B cell (primary cell): ENCODE measurements at regions not wholly inside any gene's neighbourhood (a gene's known extent, or its start where the extent isn't known, plus 50 kb on each side); places are given as distances from the start of the nearest gene placed in this dataset.
A peak's percentile ranks its signal among the peaks of the same experiment; 100 is the strongest.

Experiments used
- ATAC-seq: fragments of 200-7000 bp; cut with Tn5 transposase; one replicate; pipeline ENCODE4 v1.10.0; 2021; ENCODE audit warnings: low read depth, mild to moderate bottlenecking, moderate number of reproducible peaks, moderate library complexity
- CTCF ChIA-PET: fragments of 350-600 bp; sonication (Branson Sonifier 250); formaldehyde crosslinking; loops from one replicate; lab custom pipeline; 2021; ENCODE audit warnings: antibody characterized with exemption, inconsistent platforms; lab: Charles Lee
- POLR2A ChIA-PET: fragments of 350-600 bp; sonication (Branson Sonifier 250); formaldehyde crosslinking; loops from one replicate; lab custom pipeline; 2021; ENCODE audit warnings: antibody characterized with exemption; lab: Charles Lee
- DNase-seq: peaks from one replicate; pipeline ENCODE4 v3.0.0; 2013
- H2AFZ ChIP-seq: 2 replicates; pipeline ENCODE4 v1.6.1; 2012; ENCODE audit warnings: mild to moderate bottlenecking, low read depth, low read length; ENCODE audit not compliant: insufficient read depth, poor library complexity, severe bottlenecking
- H3K27ac ChIP-seq, 2 donors: 1 replicate in 1 of 2; 2 replicates in 1 of 2; pipeline ENCODE4 v1.5.1; 2012 to 2013; ENCODE audit warnings: low read length in 2 of 2, mild to moderate bottlenecking in 2 of 2, moderate library complexity in 1 of 2
- H3K27me3 ChIP-seq, 4 experiments: fragments of 200-600 bp in 1 of 4; sonication (generic) in 1 of 4; replicated peaks in 1 of 4; 1 replicate in 2 of 4; 2 replicates in 2 of 4; pipeline versions ENCODE4 v1.6.1 to v1.7.0; 2013 to 2016; ENCODE audit warnings: low read length in 3 of 4, mild to moderate bottlenecking in 2 of 4, mixed read lengths in 1 of 4, moderate library complexity in 1 of 4; ENCODE audit not compliant: insufficient read depth in 4 of 4, control insufficient read depth in 3 of 4; ENCODE audit errors: control extremely low read depth in 1 of 4
- H3K36me3 ChIP-seq, 2 experiments: replicated peaks in 1 of 2; 1 replicate in 1 of 2; 2 replicates in 1 of 2; pipeline versions ENCODE4 v1.6.1 to v1.7.1; 2013; ENCODE audit warnings: low read length in 1 of 2; ENCODE audit not compliant: insufficient read depth in 2 of 2, control insufficient read depth in 1 of 2; ENCODE audit errors: control extremely low read depth in 1 of 2, extremely low read depth in 1 of 2
- H3K4me1 ChIP-seq, 2 donors: fragments of 200-600 bp in 1 of 2; sonication (generic) in 1 of 2; 1 replicate in 1 of 2; 2 replicates in 1 of 2; pipeline versions ENCODE4 v1.5.1 to v1.6.1; 2013 to 2017; ENCODE audit warnings: low read length in 2 of 2; ENCODE audit not compliant: control insufficient read depth in 2 of 2, insufficient read depth in 2 of 2
- H3K4me2 ChIP-seq: replicated peaks from 2 replicates; pipeline ENCODE3; 2012; ENCODE audit warnings: mild to moderate bottlenecking, low read depth, low read length; ENCODE audit not compliant: poor library complexity, severe bottlenecking
- H3K4me3 ChIP-seq, 5 experiments: fragments of 200-600 bp in 1 of 5; sonication (generic) in 1 of 5; 1 replicate in 3 of 5; 2 replicates in 2 of 5; pipeline versions ENCODE4 v1.5.1 to v1.7.0; 2011 to 2016; ENCODE audit warnings: low read length in 4 of 5, mild to moderate bottlenecking in 4 of 5, low read depth in 2 of 5, control low read depth in 1 of 5, moderate library complexity in 1 of 5; ENCODE audit not compliant: insufficient read depth in 1 of 5; ENCODE audit errors: control extremely low read depth in 1 of 5, extremely low read depth in 1 of 5
- H3K79me2 ChIP-seq: fragments of 200-600 bp; sonication (generic); one replicate; pipeline ENCODE4 v1.6.0; 2016; ENCODE audit warnings: low read length; ENCODE audit not compliant: control insufficient read depth, insufficient read depth
- H3K9ac ChIP-seq: fragments of 200-600 bp; sonication (generic); 2 replicates; pipeline ENCODE4 v1.6.1; 2017; ENCODE audit warnings: mild to moderate bottlenecking, low read length, moderate library complexity
- H3K9me3 ChIP-seq, 3 donors: one replicate each; pipeline versions ENCODE4 v1.6.1 to v1.7.1; 2013; ENCODE audit warnings: low read length in 2 of 3; ENCODE audit not compliant: control insufficient read depth in 2 of 3, insufficient read depth in 1 of 3; ENCODE audit errors: control extremely low read depth in 1 of 3
- H4K20me1 ChIP-seq: 2 replicates; pipeline ENCODE4 v1.6.0; 2012; ENCODE audit warnings: mild to moderate bottlenecking, low read length; ENCODE audit not compliant: insufficient read depth, control insufficient read depth, poor library complexity, severe bottlenecking
- H3K27ac Mint-ChIP-seq: one replicate; pipeline ENCODE4 v1.8.0; 2021; ENCODE audit warnings: mixed read lengths
- H3K27me3 Mint-ChIP-seq: one replicate; pipeline ENCODE4 v1.8.0; 2021; ENCODE audit warnings: mixed read lengths
- H3K4me1 Mint-ChIP-seq: one replicate; pipeline ENCODE4 v1.8.0; 2021; ENCODE audit warnings: mixed read lengths
- H3K4me3 Mint-ChIP-seq: one replicate; pipeline ENCODE4 v1.8.0; 2021; ENCODE audit warnings: mixed read lengths
- H3K9me3 Mint-ChIP-seq: one replicate; pipeline ENCODE4 v1.8.0; 2022; ENCODE audit warnings: mixed read lengths; ENCODE audit not compliant: insufficient read depth
- CTCF ChIP-seq: fragments of 200-600 bp; IDR thresholded peaks from one replicate; pipeline ENCODE4 v1.8.0; 2022; ENCODE audit warnings: antibody characterized with exemption, mild to moderate bottlenecking
- EZH2 ChIP-seq: IDR thresholded peaks from 2 replicates; pipeline ENCODE4 v1.6.1; 2012; ENCODE audit warnings: borderline replicate concordance, low read depth, mild to moderate bottlenecking, moderate library complexity, low read length; ENCODE audit not compliant: insufficient read depth, poor library complexity, severe bottlenecking
- WGBS: methylation state at CpG from one replicate; pipeline ENCODE4 v1.1.5; 2013; ENCODE audit warnings: missing lambda C conversion rate; ENCODE audit not compliant: insufficient coverage; 5-methylcytosine and 5-hydroxymethylcytosine counted together
- intact Hi-C: fragments of 100-400 bp; cut with micrococcal nuclease; formaldehyde crosslinking; loops from one replicate; pipeline ENCODE4 v1.10.0; 2022

- H3K9me3 ChIP-seq, result no peaks in the 10 kb centered on the region
- H2AFZ ChIP-seq, result no peak overlapping the region
- no peaks in the 10 kb centered on the region for H3K36me3 ChIP-seq
- Mint-ChIP-seq H3K4me3 (no peak overlapping the region), H3K27me3 (no peaks in the 10 kb centered on the region), H3K4me1 (peaks cover 16% of the 10 kb centered on the region), H3K27ac (no peak overlapping the region), H3K9me3 (no peaks in the 10 kb centered on the region)
- ChIA-PET CTCF (no interaction called here), POLR2A (no interaction called here)
- no CpG with 5 or more reads among the region's 5 CpGs for WGBS
- DNase-seq (no peak), ATAC-seq (no peak)
- intact Hi-C loops, result no loop called here
- no peak overlapping the region for H3K4me2 ChIP-seq
- TF ChIP-seq EZH2 (no peak), CTCF (no peak)
- no peak overlapping the region for H3K4me3 ChIP-seq
- H3K79me2 ChIP-seq, result no peaks in the 10 kb centered on the region
- H3K4me1 ChIP-seq, result peaks cover 7 to 15% of the 10 kb centered on the region in 2 donors
- H3K27me3 ChIP-seq, result no peaks in the 10 kb centered on the region
- no peak overlapping the region for H3K9ac ChIP-seq
- H4K20me1 ChIP-seq, result no peaks in the 10 kb centered on the region
- H3K27ac ChIP-seq, result no peak overlapping the region
These were observed 187.8 kb upstream of the FAM98A start for GRCh38 chr2:33786881-33787280.

GRCh38 chr2:33785201-33786106, 186.4 kb upstream of the FAM98A start:
- Histone ChIP-seq H4K20me1 (no peaks in the 10 kb centered on the region), H3K4me3 (no peak overlapping the region), H2AFZ (no peak overlapping the region), H3K27me3 (no peaks in the 10 kb centered on the region), H3K9ac (no peak overlapping the region), H3K9me3 (no peaks in the 10 kb centered on the region), H3K36me3 (no peaks in the 10 kb centered on the region), H3K27ac (no peak overlapping the region), H3K4me1 (peaks cover 7 to 15% of the 10 kb centered on the region in 2 donors), H3K79me2 (no peaks in the 10 kb centered on the region), H3K4me2 (no peak overlapping the region)
- ATAC-seq (no peak), DNase-seq (peak; percentile 7)
- TF ChIP-seq EZH2 (no peak), CTCF (no peak)
- CTCF ChIA-PET, result no interaction called here
- intact Hi-C loops, result no loop called here
- Mint-ChIP-seq H3K4me3 (no peak overlapping the region), H3K9me3 (no peaks in the 10 kb centered on the region), H3K4me1 (peaks cover 16% of the 10 kb centered on the region), H3K27me3 (no peaks in the 10 kb centered on the region), H3K27ac (no peak overlapping the region)
- POLR2A ChIA-PET, result no interaction called here
- WGBS, result 48% methylated on average over 2 of the region's 4 CpGs
